Bronchial epithelial cell (primary cell): ENCODE measurements at regions not wholly inside any gene's neighbourhood (a gene's known extent, or its start where the extent isn't known, plus 50 kb on each side); places are given as distances from the start of the nearest gene placed in this dataset.
A peak's percentile ranks its signal among the peaks of the same experiment; 100 is the strongest.

Experiments used
- DNase-seq: peaks from one replicate; pipeline ENCODE4 v3.0.0-alpha.2; 2010; ENCODE audit warnings: low read depth
- FAIRE-seq: peaks from 2 replicates; lab custom pipeline; 2011; peaks lifted over from hg19 to GRCh38; lab: Jason Lieb, UNC
- H3K27me3 ChIP-seq: 2 replicates; pipeline ENCODE4 v1.5.1; 2011; ENCODE audit warnings: low read length; ENCODE audit not compliant: control insufficient read depth, insufficient read depth
- H3K36me3 ChIP-seq: 2 replicates; pipeline ENCODE4 v1.5.1; 2011; ENCODE audit warnings: low read length; ENCODE audit not compliant: control insufficient read depth, insufficient read depth
- H3K4me3 ChIP-seq: 2 replicates; pipeline ENCODE4 v1.5.1; 2011; ENCODE audit warnings: mild to moderate bottlenecking, low read depth, low read length, control low read depth
- CTCF ChIP-seq: IDR thresholded peaks from 2 replicates; pipeline ENCODE4 v1.5.1; 2011; ENCODE audit warnings: mild to moderate bottlenecking, moderate library complexity, low read length, control low read depth, inconsistent platforms; ENCODE audit not compliant: insufficient read depth, severe bottlenecking

DNA sequence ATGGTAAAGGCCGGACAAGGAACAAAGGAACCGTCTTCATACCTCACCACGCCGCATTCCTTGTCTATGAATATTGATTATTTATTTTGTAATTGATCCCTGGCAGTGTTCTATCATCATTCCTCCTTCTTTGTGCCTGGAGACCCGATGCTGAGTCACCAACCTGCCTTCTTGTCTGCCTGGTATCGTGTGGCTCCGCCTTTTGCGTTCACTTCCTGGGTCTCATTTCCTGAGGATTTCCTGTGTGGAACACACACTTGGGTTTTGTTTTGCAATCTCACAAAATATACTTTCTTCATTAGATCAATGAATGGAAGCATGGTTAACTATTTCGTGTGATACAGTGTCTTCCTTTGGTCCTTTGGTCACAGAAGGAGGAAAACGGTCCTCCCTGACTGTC lies 95.5 kb upstream of the SNTG2 start:
- no peak for TF ChIP-seq CTCF
- DNase-seq (peak; percentile 12), FAIRE-seq (no peak)
- Histone ChIP-seq H3K4me3 (no peak overlapping the region), H3K27me3 (no peaks in the 10 kb centered on the region), H3K36me3 (no peaks in the 10 kb centered on the region)

- no peak for FAIRE-seq
- Histone ChIP-seq H3K27me3 (no peaks in the 10 kb centered on the region), H3K36me3 (no peaks in the 10 kb centered on the region), H3K4me3 (no peak overlapping the region)
- no peak for DNase-seq
- peak; percentile 2 for TF ChIP-seq CTCF
Observed at GRCh38 chr2:854460-854859, 96.2 kb upstream of the SNTG2 start.

DNA sequence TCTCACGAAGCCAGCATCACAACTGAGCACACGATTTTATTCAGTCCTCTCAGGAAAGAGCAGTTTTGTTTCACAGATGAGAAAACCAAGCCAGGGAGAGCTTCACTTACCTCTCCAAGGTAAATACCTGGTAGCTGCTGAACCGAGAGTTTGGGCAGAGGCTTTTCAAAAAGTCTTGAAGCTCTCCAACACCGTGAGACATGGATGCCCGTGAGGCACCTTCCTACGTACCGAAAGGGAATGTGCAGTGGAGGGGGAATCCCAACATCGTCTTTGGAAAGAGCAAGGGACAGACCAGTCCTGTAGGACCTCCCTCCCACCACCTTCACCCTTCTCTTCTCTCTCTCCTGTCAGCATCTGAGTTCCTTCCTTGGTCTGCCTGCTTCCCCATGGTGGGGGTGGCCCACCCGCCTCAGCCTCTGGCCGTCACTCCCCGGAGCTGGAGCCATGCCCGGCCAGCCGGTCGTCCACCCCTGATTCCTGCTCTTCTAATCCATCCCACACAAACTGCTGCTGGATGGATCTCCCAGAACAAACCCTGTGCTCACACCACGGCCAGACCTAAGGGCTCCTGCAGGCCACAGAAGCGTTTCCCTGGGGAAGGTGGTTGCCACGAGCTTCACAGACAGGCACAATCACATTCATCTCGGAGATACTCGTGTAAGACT lies 97.3 kb upstream of the SNTG2 start:
- TF ChIP-seq CTCF = no peak
- no peaks in the 10 kb centered on the region for H3K36me3 ChIP-seq
- no peaks in the 10 kb centered on the region for H3K27me3 ChIP-seq
- no peak for FAIRE-seq
- no peak overlapping the region for H3K4me3 ChIP-seq
- no peak for DNase-seq

GRCh38 chr2:852168-852567 lies 98.5 kb upstream of the SNTG2 start:
- no peaks in the 10 kb centered on the region for H3K27me3 ChIP-seq
- no peak for FAIRE-seq

DNA sequence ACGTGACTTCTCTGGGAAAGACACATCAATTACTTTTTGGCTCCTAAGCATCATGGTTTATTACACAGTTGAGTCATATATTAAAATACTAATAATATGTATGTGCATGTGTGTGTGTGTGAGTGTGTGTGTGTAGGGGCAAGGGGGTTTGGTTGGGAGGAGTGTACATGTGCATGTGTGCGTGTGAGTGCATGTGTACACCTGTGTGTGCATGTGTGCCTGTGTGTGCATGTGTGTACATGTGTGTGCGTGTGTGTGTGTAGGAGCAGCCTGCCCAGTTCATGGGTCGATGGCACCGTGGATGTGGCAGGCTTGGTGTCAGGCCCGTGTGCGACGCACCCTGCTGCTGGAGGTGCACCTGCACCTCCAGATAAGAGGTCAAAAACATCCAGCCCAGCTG lies 99.0 kb upstream of the SNTG2 start:
- H3K27me3 ChIP-seq = no peaks in the 10 kb centered on the region
- DNase-seq (no peak), FAIRE-seq (no peak)
- TF ChIP-seq CTCF = no peak
- H3K4me3 ChIP-seq = no peak overlapping the region
- no peaks in the 10 kb centered on the region for H3K36me3 ChIP-seq

More at GRCh38 chr2:852168-852567, 98.5 kb upstream of the SNTG2 start:
- H3K4me3 ChIP-seq = no peak overlapping the region
- DNase-seq = no peak
- H3K36me3 ChIP-seq = no peaks in the 10 kb centered on the region
- TF ChIP-seq CTCF = no peak

DNA sequence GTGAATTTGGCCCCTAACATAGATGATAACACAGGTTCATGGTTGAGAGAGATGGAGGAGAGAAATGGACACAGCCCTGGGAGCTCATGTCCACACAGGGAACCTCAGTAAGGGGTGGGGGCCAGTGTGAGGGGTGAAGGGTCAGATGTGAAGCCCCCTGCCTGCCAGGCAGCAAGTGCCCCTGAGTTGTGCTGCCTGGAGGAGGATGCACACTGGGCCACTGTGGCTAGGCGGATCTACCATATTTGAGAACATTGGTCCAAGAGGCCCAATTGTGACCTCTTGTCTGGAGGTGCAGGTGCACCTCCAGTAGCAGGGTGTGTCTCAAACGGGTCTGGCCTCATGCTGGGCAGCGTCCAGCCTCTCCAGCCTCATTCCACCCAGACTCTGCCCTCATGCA lies 99.6 kb upstream of the SNTG2 start:
- H3K4me3 ChIP-seq = no peak overlapping the region
- FAIRE-seq (no peak), DNase-seq (no peak)
- no peaks in the 10 kb centered on the region for H3K36me3 ChIP-seq
- no peak for TF ChIP-seq CTCF
- H3K27me3 ChIP-seq = no peaks in the 10 kb centered on the region
